ENCODE measurements at regions not wholly inside any gene's neighbourhood (a gene's known extent, or its start where the extent isn't known, plus 50 kb on each side); places are given as distances from the start of the nearest gene placed in this dataset.
"Not testable (repeated sequence)": the region's sequence is repeated elsewhere in the genome, so short reads cannot be mapped to it uniquely, and the experiment has no call there.

GRCh38 chr6:50993941-50994720, 175.5 kb downstream of the TFAP2B start:
- TF ChIP-seq GATA1 (IDR thresholded peaks at IDR 0.05; ENCODE audit: low read depth, low read length): no peak
- TF ChIP-seq POLR2A (IDR thresholded peaks at IDR 0.05; ENCODE audit: low read length): no peak
- DNase-seq: no peak

- TF ChIP-seq POLR2A (IDR thresholded peaks at IDR 0.05; ENCODE audit: low read length) (no peak), GATA1 (IDR thresholded peaks at IDR 0.05; ENCODE audit: low read depth, low read length) (no peak)
- DNase-seq: no peak
These were observed 176.4 kb downstream of the TFAP2B start for GRCh38 chr6:50995036-50995435.

GRCh38 chr6:50998905-50999304, 180.2 kb downstream of the TFAP2B start:
- TF ChIP-seq POLR2A (IDR thresholded peaks at IDR 0.05; ENCODE audit: low read length) (no peak), GATA1 (IDR thresholded peaks at IDR 0.05; ENCODE audit: low read depth, low read length) (no peak)

GRCh38 chr6:51001399-51001798, 182.7 kb downstream of the TFAP2B start:
- TF ChIP-seq GATA1 (IDR thresholded peaks at IDR 0.05; ENCODE audit: low read depth, low read length): no peak
- no peak for TF ChIP-seq POLR2A (IDR thresholded peaks at IDR 0.05; ENCODE audit: low read length)
- DNase-seq: no peak

More at GRCh38 chr6:50998905-50999304, 180.2 kb downstream of the TFAP2B start:
- DNase-seq: no peak

GRCh38 chr6:51004380-51004779, 185.7 kb downstream of the TFAP2B start:
- DNase-seq: no peak
- TF ChIP-seq GATA1 (IDR thresholded peaks at IDR 0.05; ENCODE audit: low read depth, low read length) (no peak), POLR2A (IDR thresholded peaks at IDR 0.05; ENCODE audit: low read length) (no peak)

- DNase-seq: no peak
- TF ChIP-seq GATA1 (IDR thresholded peaks at IDR 0.05; ENCODE audit: low read depth, low read length): no peak
- TF ChIP-seq POLR2A (IDR thresholded peaks at IDR 0.05; ENCODE audit: low read length): no peak
These were observed 187.1 kb downstream of the TFAP2B start for GRCh38 chr6:51005779-51006178.

- no peak for DNase-seq
- TF ChIP-seq POLR2A (IDR thresholded peaks at IDR 0.05; ENCODE audit: low read length) (no peak), GATA1 (IDR thresholded peaks at IDR 0.05; ENCODE audit: low read depth, low read length) (no peak)
These were observed 188.6 kb downstream of the TFAP2B start for GRCh38 chr6:51007237-51007636.

GRCh38 chr6:51008693-51009092, 190.0 kb downstream of the TFAP2B start:
- DNase-seq: not testable (repeated sequence)

- no peak for DNase-seq
- TF ChIP-seq GATA1 (IDR thresholded peaks at IDR 0.05; ENCODE audit: low read depth, low read length) (no peak), POLR2A (IDR thresholded peaks at IDR 0.05; ENCODE audit: low read length) (no peak)
These were observed 194.7 kb downstream of the TFAP2B start for GRCh38 chr6:51013376-51013775.

- no peak for DNase-seq
- TF ChIP-seq POLR2A (IDR thresholded peaks at IDR 0.05; ENCODE audit: low read length) (no peak), GATA1 (IDR thresholded peaks at IDR 0.05; ENCODE audit: low read depth, low read length) (no peak)
These were observed 196.7 kb downstream of the TFAP2B start for GRCh38 chr6:51015394-51015793.

- TF ChIP-seq GATA1 (IDR thresholded peaks at IDR 0.05; ENCODE audit: low read depth, low read length) (no peak), POLR2A (IDR thresholded peaks at IDR 0.05; ENCODE audit: low read length) (no peak)
- no peak for DNase-seq
These were observed 197.8 kb downstream of the TFAP2B start for GRCh38 chr6:51016489-51016888.

- DNase-seq: no peak
- no peak for TF ChIP-seq GATA1 (IDR thresholded peaks at IDR 0.05; ENCODE audit: low read depth, low read length)
These were observed 201.1 kb downstream of the TFAP2B start for GRCh38 chr6:51019806-51020205.

- TF ChIP-seq POLR2A (IDR thresholded peaks at IDR 0.05; ENCODE audit: low read length): no peak
- TF ChIP-seq GATA1 (IDR thresholded peaks at IDR 0.05; ENCODE audit: low read depth, low read length): no peak
- no peak for DNase-seq
These were observed 202.5 kb downstream of the TFAP2B start for GRCh38 chr6:51021171-51021570.

- TF ChIP-seq POLR2A (IDR thresholded peaks at IDR 0.05; ENCODE audit: low read length) (no peak), GATA1 (IDR thresholded peaks at IDR 0.05; ENCODE audit: low read depth, low read length) (no peak)
- no peak for DNase-seq
These were observed 205.5 kb downstream of the TFAP2B start for GRCh38 chr6:51024126-51024525.

- no peak for DNase-seq
- no peak for TF ChIP-seq POLR2A (IDR thresholded peaks at IDR 0.05; ENCODE audit: low read length)
- TF ChIP-seq GATA1 (IDR thresholded peaks at IDR 0.05; ENCODE audit: low read depth, low read length): no peak
These were observed 206.6 kb downstream of the TFAP2B start for GRCh38 chr6:51025082-51025777.

All from erythroblast (primary cell).